Common myeloid progenitor, CD34-positive (primary cell): ENCODE measurements at regions not wholly inside any gene's neighbourhood (a gene's known extent, or its start where the extent isn't known, plus 50 kb on each side); places are given as distances from the start of the nearest gene placed in this dataset.

ENCODE experiments used
- CTCF ChIA-PET: fragments of 350-600 bp; sonication (Branson Sonifier 250); formaldehyde crosslinking; loops from one replicate; lab custom pipeline; 2021; ENCODE audit warnings: antibody characterized with exemption; lab: Charles Lee
- POLR2A ChIA-PET: fragments of 350-600 bp; sonication (Branson Sonifier 250); formaldehyde crosslinking; loops from one replicate; lab custom pipeline; 2021; ENCODE audit warnings: antibody characterized with exemption; lab: Charles Lee
- DNase-seq, 3 donors: peaks; one replicate each; pipeline versions ENCODE4 v3.0.0 to v3.0.0-alpha.2; 2013
- H3K27ac ChIP-seq, 2 experiments: 1 replicate in 1 of 2; 2 replicates in 1 of 2; pipeline ENCODE4 v1.7.0; 2013; ENCODE audit warnings: inconsistent platforms in 2 of 2, low read length in 2 of 2, mild to moderate bottlenecking in 2 of 2, low read depth in 1 of 2, moderate library complexity in 1 of 2; ENCODE audit not compliant: severe bottlenecking in 2 of 2, insufficient read depth in 1 of 2, poor library complexity in 1 of 2
- H3K27me3 ChIP-seq, 5 experiments: replicated peaks in 2 of 5; 1 replicate in 3 of 5; 2 replicates in 2 of 5; pipeline versions ENCODE4 v1.6.1 to v1.7.0; 2013; ENCODE audit warnings: low read length in 4 of 5, mild to moderate bottlenecking in 2 of 5, moderate library complexity in 2 of 5, inconsistent platforms in 1 of 5; ENCODE audit not compliant: insufficient read depth in 5 of 5, control insufficient read depth in 4 of 5
- H3K36me3 ChIP-seq, 4 experiments: 1 replicate in 2 of 4; 2 replicates in 2 of 4; pipeline versions ENCODE4 v1.6.1 to v1.7.0; 2013; ENCODE audit warnings: low read length in 3 of 4, control low read depth in 1 of 4, mild to moderate bottlenecking in 1 of 4; ENCODE audit not compliant: control insufficient read depth in 4 of 4, insufficient read depth in 4 of 4
- H3K4me1 ChIP-seq, 4 experiments: 1 replicate in 3 of 4; 2 replicates in 1 of 4; pipeline versions ENCODE4 v1.6.1 to v1.7.1; 2013; ENCODE audit warnings: low read length in 3 of 4, mild to moderate bottlenecking in 3 of 4, control low read depth in 1 of 4, inconsistent platforms in 1 of 4, moderate library complexity in 1 of 4; ENCODE audit not compliant: control insufficient read depth in 4 of 4, insufficient read depth in 4 of 4; ENCODE audit errors: control extremely low read depth in 1 of 4
- H3K4me3 ChIP-seq, 7 experiments: 1 replicate in 4 of 7; 2 replicates in 3 of 7; pipeline versions ENCODE4 v1.5.1 to v1.7.0; 2013; ENCODE audit warnings: mild to moderate bottlenecking in 7 of 7, low read length in 6 of 7, moderate library complexity in 6 of 7, inconsistent platforms in 2 of 7, low read depth in 2 of 7, control low read depth in 1 of 7; ENCODE audit not compliant: insufficient read depth in 4 of 7, control insufficient read depth in 1 of 7; ENCODE audit errors: extremely low read depth in 1 of 7
- H3K9me3 ChIP-seq, 5 experiments: 1 replicate in 4 of 5; 2 replicates in 1 of 5; pipeline versions ENCODE4 v1.6.1 to v1.7.1; 2013; ENCODE audit warnings: low read length in 4 of 5, mild to moderate bottlenecking in 2 of 5, inconsistent platforms in 1 of 5, low read depth in 1 of 5, moderate library complexity in 1 of 5; ENCODE audit not compliant: control insufficient read depth in 4 of 5, insufficient read depth in 2 of 5; ENCODE audit errors: control extremely low read depth in 1 of 5
- WGBS: methylation state at CpG from one replicate; pipeline ENCODE4 v1.1.5; 2013; ENCODE audit not compliant: insufficient coverage; 5-methylcytosine and 5-hydroxymethylcytosine counted together

DNA sequence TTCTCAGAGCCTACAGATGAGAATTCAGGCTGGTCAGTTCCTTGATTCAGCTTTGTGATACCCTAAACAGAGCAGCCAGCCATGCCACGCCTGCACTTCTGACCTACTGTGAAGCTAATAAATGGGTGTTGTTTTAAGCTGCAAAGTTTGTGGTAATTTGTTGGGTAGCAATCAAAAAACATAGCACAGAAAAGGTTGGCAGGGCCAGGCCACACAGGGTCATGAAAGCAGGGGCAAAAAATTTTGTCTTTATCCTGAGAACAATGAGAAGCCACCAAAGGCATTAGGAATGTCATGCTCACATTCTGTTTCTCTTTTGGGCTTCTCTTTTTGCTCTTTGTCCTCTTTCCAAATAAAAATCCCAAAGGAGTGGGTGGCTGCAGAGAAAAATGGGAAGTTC lies 385.9 kb downstream of the TXNL1 start:
- POLR2A ChIA-PET = no interaction called here
- WGBS = 100% methylated on average over 1 of the region's 1 CpG

DNA sequence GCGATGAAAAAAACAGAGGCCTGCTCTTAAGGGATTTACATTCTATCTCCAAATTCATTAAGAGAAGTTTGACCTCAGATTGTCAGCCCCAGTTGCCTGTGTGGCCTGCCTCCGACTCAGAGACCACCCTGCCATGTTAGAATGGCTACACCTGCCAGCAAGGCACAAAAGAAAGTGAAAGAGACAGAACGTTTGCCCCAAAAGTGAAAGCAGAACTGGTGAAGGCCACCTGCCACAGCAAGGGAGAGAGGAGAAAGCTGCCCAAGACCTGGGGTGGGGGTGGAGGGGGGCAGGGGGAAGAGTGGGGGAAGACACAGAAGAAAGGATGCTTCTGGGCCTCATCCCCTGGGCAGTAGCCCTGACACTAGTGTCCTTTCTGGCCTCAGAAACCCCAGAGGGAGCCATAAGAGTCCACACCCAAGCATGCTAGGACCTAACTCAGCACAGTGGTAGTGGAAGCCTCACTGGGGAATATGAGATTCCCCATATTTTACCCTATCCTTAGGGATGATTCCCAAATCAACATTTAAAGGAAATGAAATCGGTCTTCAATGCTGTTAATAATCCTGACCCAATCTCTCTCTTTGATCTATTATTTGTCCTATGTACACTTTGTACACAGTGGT lies 389.7 kb downstream of the TXNL1 start:
- H3K27me3 ChIP-seq = no peaks in the 10 kb centered on the region
- POLR2A ChIA-PET = no interaction called here
- peak overlapping the region in 1 of 7 experiments; percentile 49 for H3K4me3 ChIP-seq
- WGBS = 56% methylated on average over 2 of the region's 4 CpGs
- CTCF ChIA-PET = no interaction called here
- H3K36me3 ChIP-seq = no peaks in the 10 kb centered on the region
- no peak overlapping the region for H3K27ac ChIP-seq
- peaks cover 0 to 2% (median 0%) of the 10 kb centered on the region in 5 experiments for H3K9me3 ChIP-seq
- peaks cover 5 to 10% (median 6%) of the 10 kb centered on the region in 4 experiments for H3K4me1 ChIP-seq
- DNase-seq = peak; percentile 47 to 86 (median 82)

More for the DNA sequence above, 385.9 kb downstream of the TXNL1 start:
- CTCF ChIA-PET = no interaction called here
- Histone ChIP-seq H3K27me3 (no peaks in the 10 kb centered on the region), H3K27ac (no peak overlapping the region), H3K4me1 (peaks cover 5 to 13% (median 11%) of the 10 kb centered on the region in 4 experiments), H3K36me3 (no peaks in the 10 kb centered on the region), H3K9me3 (no peaks in the 10 kb centered on the region), H3K4me3 (no peak overlapping the region)
- no peak for DNase-seq

DNA sequence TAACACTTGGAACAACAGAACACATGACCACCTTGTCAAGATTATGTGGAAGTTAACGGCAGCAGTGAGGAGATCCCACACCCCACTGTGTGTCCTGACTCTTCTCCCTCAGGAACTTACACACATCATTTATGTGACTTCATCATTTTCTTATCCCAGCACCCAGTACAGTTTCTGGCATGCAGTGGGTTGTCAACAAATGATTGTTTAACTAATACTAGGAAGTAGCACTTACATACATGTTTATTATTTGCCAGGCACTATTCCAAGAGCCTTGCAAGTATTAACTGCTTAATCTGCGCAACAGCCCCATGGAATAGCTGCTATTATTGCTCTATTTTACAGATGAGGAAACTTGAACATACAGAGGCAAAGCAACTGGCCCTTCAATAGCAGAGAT lies 391.5 kb downstream of the TXNL1 start:
- Histone ChIP-seq H3K9me3 (peaks cover 0 to 2% (median 0%) of the 10 kb centered on the region in 5 experiments), H3K27me3 (no peaks in the 10 kb centered on the region), H3K4me1 (peaks cover 5 to 10% (median 6%) of the 10 kb centered on the region in 4 experiments), H3K27ac (no peak overlapping the region), H3K36me3 (no peaks in the 10 kb centered on the region), H3K4me3 (no peak overlapping the region)
- ChIA-PET POLR2A (no interaction called here), CTCF (interaction anchor here (0.8 to 1.3 kb wide), 2 partner anchors 9 to 27 kb away, joined by 3 to 4 read pairs; no protein-coding TSS in a partner anchor)
- WGBS = 100% methylated on average over 1 of the region's 2 CpGs
- no peak for DNase-seq

- Histone ChIP-seq H3K27me3 (no peaks in the 10 kb centered on the region), H3K4me1 (peaks cover 5 to 10% (median 6%) of the 10 kb centered on the region in 4 experiments), H3K27ac (no peak overlapping the region), H3K9me3 (peaks cover 0 to 2% (median 0%) of the 10 kb centered on the region in 5 experiments), H3K4me3 (no peak overlapping the region), H3K36me3 (no peaks in the 10 kb centered on the region)
- DNase-seq = no peak
- WGBS = 82% methylated on average over 2 of the region's 5 CpGs
- ChIA-PET CTCF (no interaction called here), POLR2A (no interaction called here)
Measured at GRCh38 chr18:56245866-56246580, 392.4 kb downstream of the TXNL1 start.

DNA sequence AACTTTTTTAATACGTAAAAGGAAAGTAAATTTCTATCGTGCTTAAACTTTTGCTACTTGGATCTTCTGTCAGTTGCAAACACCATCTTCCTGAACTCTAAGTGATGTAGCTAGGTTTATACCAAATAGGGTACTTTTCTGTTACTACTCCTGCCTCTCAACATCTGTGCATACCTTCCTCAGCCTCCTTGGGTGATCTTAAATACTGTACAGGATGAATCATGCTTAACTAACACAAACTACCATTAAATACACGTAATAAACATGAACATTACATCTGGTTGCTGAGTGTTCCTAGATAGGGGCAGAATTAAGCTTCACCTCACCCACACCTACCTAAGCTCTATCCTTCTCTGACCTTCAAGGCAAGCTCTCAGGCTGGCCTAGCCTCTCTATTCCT lies 398.0 kb downstream of the TXNL1 start:
- Histone ChIP-seq H3K27me3 (no peaks in the 10 kb centered on the region), H3K4me1 (peaks cover 7 to 12% (median 11%) of the 10 kb centered on the region in 4 experiments), H3K9me3 (peaks cover 0 to 2% (median 0%) of the 10 kb centered on the region in 5 experiments), H3K4me3 (no peak overlapping the region), H3K27ac (no peak overlapping the region), H3K36me3 (no peaks in the 10 kb centered on the region)
- POLR2A ChIA-PET = no interaction called here
- no peak for DNase-seq
- CTCF ChIA-PET = no interaction called here
- 100% methylated on average over 3 of the region's 3 CpGs for WGBS

- Histone ChIP-seq H3K9me3 (no peaks in the 10 kb centered on the region), H3K4me1 (peaks cover 10 to 20% (median 17%) of the 10 kb centered on the region in 4 experiments), H3K27ac (no peak overlapping the region), H3K4me3 (no peak overlapping the region), H3K36me3 (no peaks in the 10 kb centered on the region), H3K27me3 (no peaks in the 10 kb centered on the region)
- ChIA-PET CTCF (interaction anchor here (1.4 kb wide), 1 partner anchor 9 kb away, joined by 4 read pairs; no protein-coding TSS in a partner anchor), POLR2A (interaction anchor here (0.6 kb wide), 1 partner anchor 925 kb away, joined by 3 read pairs; no protein-coding TSS in a partner anchor)
- WGBS = 80% methylated on average over 1 of the region's 3 CpGs
- DNase-seq = peak in 2 of 3 donors; percentile 19 to 36
Measured at GRCh38 chr18:56238576-56238975, 399.8 kb downstream of the TXNL1 start.
